HCEC 1CT (cell line): ENCODE measurements at regions not wholly inside any gene's neighbourhood (a gene's known extent, or its start where the extent isn't known, plus 50 kb on each side); places are given as distances from the start of the nearest gene placed in this dataset.

Source experiments
- DNase-seq: peaks from one replicate; pipeline ENCODE4 v3.0.0-alpha.2; 2017

- no peak for DNase-seq
Measured at GRCh38 chr2:177044671-177045070, 167.9 kb upstream of the HNRNPA3 start.

- DNase-seq: no peak
Measured at GRCh38 chr2:177048981-177049380, 163.6 kb upstream of the HNRNPA3 start.

- no peak for DNase-seq
Measured at GRCh38 chr2:177051278-177051677, 161.3 kb upstream of the HNRNPA3 start.

DNA sequence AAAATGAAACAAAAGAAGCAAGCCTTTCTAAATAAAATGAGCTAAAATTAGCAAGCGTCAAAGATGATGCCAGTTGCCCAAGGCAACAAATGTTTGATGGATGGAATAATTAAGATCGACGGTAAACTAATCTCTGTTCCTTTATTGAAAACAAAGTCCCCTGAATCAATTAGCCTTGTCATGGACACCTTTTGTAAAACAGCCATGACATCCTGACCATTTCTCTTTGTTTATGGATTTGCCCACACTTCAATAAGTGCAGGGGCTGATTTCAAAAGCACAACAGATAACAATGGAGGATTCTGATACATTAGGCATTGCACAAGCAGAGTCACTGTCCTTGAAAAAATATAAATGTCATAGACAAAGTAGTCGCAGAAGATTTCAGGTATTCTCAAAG is 160.1 kb upstream of the HNRNPA3 start:
- DNase-seq: no peak

DNA sequence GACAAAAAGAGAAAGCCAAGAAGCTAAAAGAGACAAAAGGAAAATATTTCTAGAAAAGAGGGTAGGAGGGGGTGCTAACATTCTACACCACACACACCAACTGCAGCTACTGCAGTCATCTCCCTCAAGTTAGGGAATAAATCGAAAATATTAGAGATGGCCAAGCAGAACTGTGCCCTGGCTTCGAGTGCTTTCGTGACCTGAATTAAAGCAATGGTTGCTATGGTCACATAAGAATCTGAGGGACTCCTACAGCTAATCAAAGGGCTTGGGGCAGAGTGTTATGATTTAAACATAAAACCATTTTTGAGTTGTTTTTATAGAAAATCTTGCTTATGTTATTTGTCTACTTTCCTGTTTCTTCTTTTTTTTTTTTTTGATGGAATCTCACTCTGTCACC is 159.6 kb upstream of the HNRNPA3 start:
- no peak for DNase-seq

- no peak for DNase-seq
Measured at GRCh38 chr2:177053716-177054115, 158.9 kb upstream of the HNRNPA3 start.

DNA sequence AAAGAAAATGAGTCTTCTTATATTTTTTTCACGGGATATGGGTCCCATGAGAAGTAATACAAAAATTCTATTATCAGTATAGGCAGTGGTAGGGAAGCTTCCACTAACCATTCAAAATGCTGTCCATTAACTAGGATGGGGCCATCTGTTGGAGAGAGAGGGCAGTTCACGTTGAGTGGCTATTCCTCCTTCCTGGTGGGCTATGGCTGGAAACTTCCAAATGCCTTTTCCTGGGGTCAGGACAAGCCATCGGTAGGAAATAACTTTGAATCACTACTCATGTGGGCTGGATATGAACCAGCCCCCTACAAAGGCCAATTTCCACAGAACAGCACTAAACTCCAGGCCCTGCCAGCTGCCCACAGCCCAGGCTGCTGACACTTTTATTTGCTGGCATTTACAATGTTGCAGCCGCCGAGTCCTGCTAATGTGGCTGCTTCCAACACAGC is 156.1 kb upstream of the HNRNPA3 start:
- no peak for DNase-seq

GRCh38 chr2:177058747-177059146 is 153.8 kb upstream of the HNRNPA3 start:
- DNase-seq: no peak

GRCh38 chr2:177059293-177059692 is 153.3 kb upstream of the HNRNPA3 start:
- DNase-seq: no peak

GRCh38 chr2:177063331-177063730 is 149.3 kb upstream of the HNRNPA3 start:
- no peak for DNase-seq

DNA sequence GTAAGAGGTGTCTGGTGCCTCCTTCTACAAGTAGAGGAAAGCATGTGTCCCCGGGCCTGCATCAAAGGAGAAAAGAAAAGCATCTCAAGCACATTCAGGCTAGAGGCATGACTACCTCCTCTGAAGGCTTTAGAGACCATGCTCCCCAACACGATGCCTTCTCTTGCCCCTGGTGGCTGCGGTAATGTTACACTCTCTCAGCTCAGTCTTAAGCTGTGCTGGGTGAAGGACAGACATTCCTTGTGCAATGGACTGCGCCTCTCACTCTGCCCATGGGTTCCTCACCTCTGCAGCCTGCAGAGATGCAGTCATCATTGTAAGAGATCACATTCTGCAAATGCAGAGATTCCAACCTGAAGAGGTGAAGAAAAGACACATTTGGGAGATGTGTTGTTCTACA is 148.2 kb upstream of the HNRNPA3 start:
- no peak for DNase-seq

GRCh38 chr2:177068967-177069366 is 143.6 kb upstream of the HNRNPA3 start:
- DNase-seq: no peak

GRCh38 chr2:177072090-177072489 is 140.5 kb upstream of the HNRNPA3 start:
- no peak for DNase-seq

DNA sequence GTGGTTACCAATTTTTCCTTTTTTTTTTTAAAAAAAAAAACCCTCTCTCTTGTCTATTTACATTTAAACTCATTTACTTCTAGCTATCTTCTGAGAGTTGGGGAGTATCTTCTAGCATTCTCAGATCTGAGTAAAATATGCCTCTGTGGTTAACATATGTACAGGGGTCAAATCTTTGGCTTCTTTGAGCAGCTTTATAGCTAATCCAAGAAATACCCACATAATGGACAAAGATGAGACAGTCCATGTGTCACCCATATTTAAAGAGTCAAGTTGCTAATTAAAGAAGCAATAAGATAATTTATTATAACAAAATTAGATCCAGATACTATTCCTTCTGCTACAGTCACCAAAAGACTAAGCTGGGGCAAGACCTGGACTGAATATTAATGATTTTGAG is 139.0 kb upstream of the HNRNPA3 start:
- no peak for DNase-seq

GRCh38 chr2:177074099-177074710 is 138.4 kb upstream of the HNRNPA3 start:
- no peak for DNase-seq

- DNase-seq: no peak
Measured at GRCh38 chr2:177075254-177075653, 137.3 kb upstream of the HNRNPA3 start.

GRCh38 chr2:177076636-177077179 is 135.9 kb upstream of the HNRNPA3 start:
- DNase-seq: no peak

DNA sequence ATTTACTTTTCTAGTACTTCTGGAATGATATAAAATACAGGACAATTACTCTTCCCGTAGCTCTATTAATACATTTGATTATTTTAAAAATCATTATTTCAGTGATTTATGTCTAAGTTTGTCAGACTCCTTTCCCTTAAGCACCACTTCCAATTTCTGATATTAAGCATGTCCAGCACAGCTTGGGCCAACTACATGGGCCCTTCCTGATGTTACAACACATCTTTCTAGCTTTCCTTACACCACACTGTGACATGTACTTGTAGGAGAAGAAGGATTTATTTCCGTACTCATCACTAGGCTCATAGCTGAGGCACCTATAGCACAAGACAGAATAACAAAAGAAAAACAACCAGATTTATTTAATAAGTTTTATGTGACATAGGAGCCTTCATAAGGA is 134.8 kb upstream of the HNRNPA3 start:
- no peak for DNase-seq

DNA sequence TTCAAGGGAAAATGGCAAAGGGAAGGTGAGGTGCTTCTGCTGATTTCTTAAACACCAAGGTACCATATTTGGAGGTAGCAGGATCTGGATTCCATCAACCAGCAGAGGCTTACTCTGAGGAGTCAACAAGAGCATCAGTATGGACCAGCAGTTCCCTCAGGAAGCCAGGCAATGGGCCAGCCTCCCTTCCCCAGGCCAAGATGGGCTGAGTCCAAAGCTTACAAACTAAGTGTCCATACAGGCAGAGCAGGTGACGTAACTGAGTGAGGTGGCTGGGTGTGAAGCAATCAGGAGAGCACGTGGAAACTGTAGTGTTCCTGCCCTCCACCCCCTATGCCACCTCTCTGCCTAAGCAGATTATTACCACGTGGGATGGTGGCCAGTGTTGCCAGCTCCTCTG is 134.2 kb upstream of the HNRNPA3 start:
- DNase-seq: peak; percentile 18

GRCh38 chr2:177078855-177079254 is 133.7 kb upstream of the HNRNPA3 start:
- DNase-seq: no peak

DNA sequence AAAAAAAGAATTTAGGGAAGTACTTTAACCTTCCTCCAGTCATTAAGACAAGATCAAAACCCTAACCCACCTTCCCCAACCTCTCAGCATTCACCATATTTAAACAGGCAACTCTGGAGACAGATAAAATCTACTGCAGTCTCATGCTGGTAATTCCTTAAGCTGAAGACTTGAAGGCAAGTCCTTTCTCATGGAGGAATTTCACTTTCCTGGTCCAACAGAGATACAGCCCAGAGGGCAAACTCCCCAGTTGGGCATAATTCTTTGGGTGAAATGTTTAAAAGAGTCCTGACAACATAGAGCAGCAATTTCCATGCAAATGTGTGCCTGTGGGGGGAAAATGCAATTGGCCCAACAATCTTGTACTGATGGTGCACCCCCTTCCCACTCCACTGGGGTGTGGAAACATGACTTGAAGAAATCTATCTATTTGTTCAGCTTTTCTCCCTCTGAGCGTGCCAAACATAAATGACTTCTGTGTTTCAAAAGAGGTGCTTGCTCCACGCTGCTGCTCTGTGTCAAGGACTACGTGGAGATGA is 131.8 kb upstream of the HNRNPA3 start:
- no peak for DNase-seq

DNA sequence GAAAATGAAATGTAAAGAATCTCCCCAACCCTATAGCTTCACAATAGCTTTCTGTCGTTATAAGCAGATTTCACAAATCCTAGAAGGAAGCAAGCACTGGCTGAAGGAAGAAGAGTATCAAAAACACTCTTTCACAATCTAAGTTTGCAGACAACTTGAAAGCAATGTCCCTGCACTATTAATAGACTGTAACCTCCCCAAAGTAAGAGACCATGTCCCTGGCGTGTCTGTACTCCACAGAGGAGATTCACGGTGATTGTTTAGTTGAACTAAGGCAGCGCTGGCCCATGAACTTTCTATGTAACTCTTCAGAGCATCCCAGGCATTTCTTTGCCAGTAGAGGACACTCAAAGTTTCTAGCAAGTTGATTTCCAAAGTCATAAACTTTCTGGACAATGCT is 128.0 kb upstream of the HNRNPA3 start:
- no peak for DNase-seq

DNA sequence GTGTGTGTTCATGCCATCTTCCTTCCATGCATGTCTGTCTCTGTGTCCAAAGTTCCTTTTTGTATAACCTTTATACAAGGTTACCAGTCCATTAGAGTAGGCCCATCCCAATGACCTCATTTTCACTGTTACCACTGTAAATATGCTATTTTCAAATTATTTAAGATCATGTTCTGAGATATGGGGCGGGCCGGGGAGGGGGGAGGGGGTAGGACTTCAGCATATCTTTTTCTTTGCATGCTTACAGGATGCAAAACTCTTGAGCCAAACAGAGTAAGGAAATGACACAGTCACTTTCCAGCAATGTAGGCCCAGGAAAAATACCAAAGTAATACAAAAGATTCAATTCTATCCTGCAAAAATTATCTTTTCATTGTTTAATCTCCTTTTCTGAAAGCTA is 124.1 kb upstream of the HNRNPA3 start:
- no peak for DNase-seq

DNA sequence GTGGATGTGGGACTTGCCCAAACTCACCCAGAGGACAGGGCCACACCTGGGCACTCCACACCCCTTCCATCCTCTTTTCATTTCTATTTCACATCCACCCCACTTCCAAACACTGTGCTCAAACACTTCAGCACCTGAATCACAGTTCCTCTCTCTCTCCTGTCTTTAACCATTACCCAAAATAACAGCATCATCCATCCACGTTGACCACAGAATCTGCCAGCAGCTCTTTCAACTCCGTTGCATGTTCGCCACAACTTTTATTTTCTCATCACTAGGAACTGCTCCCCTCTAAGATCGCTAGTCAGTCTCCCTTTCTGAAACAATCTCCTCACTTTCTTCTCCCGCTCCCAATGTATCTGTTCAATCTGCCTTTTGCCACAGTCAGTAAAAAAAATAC is 121.6 kb upstream of the HNRNPA3 start:
- DNase-seq: no peak

GRCh38 chr2:177093371-177093770 is 119.2 kb upstream of the HNRNPA3 start:
- DNase-seq: no peak
